B cell (primary cell): ENCODE measurements at regions not wholly inside any gene's neighbourhood (a gene's known extent, or its start where the extent isn't known, plus 50 kb on each side); places are given as distances from the start of the nearest gene placed in this dataset.
"Not testable (repeated sequence)": the region's sequence is repeated elsewhere in the genome, so short reads cannot be mapped to it uniquely, and the experiment has no call there.

Experiments
- ATAC-seq: fragments of 200-7000 bp; cut with Tn5 transposase; one replicate; pipeline ENCODE4 v1.10.0; 2021; ENCODE audit warnings: low read depth, mild to moderate bottlenecking, moderate number of reproducible peaks, moderate library complexity
- CTCF ChIA-PET: fragments of 350-600 bp; sonication (Branson Sonifier 250); formaldehyde crosslinking; loops from one replicate; lab custom pipeline; 2021; ENCODE audit warnings: antibody characterized with exemption, inconsistent platforms; lab: Charles Lee
- POLR2A ChIA-PET: fragments of 350-600 bp; sonication (Branson Sonifier 250); formaldehyde crosslinking; loops from one replicate; lab custom pipeline; 2021; ENCODE audit warnings: antibody characterized with exemption; lab: Charles Lee
- DNase-seq: peaks from one replicate; pipeline ENCODE4 v3.0.0; 2013
- H2AFZ ChIP-seq: 2 replicates; pipeline ENCODE4 v1.6.1; 2012; ENCODE audit warnings: mild to moderate bottlenecking, low read depth, low read length; ENCODE audit not compliant: insufficient read depth, poor library complexity, severe bottlenecking
- H3K27ac ChIP-seq, 2 donors: 1 replicate in 1 of 2; 2 replicates in 1 of 2; pipeline ENCODE4 v1.5.1; 2012 to 2013; ENCODE audit warnings: low read length in 2 of 2, mild to moderate bottlenecking in 2 of 2, moderate library complexity in 1 of 2
- H3K27me3 ChIP-seq, 4 experiments: fragments of 200-600 bp in 1 of 4; sonication (generic) in 1 of 4; replicated peaks in 1 of 4; 1 replicate in 2 of 4; 2 replicates in 2 of 4; pipeline versions ENCODE4 v1.6.1 to v1.7.0; 2013 to 2016; ENCODE audit warnings: low read length in 3 of 4, mild to moderate bottlenecking in 2 of 4, mixed read lengths in 1 of 4, moderate library complexity in 1 of 4; ENCODE audit not compliant: insufficient read depth in 4 of 4, control insufficient read depth in 3 of 4; ENCODE audit errors: control extremely low read depth in 1 of 4
- H3K36me3 ChIP-seq, 2 experiments: replicated peaks in 1 of 2; 1 replicate in 1 of 2; 2 replicates in 1 of 2; pipeline versions ENCODE4 v1.6.1 to v1.7.1; 2013; ENCODE audit warnings: low read length in 1 of 2; ENCODE audit not compliant: insufficient read depth in 2 of 2, control insufficient read depth in 1 of 2; ENCODE audit errors: control extremely low read depth in 1 of 2, extremely low read depth in 1 of 2
- H3K4me1 ChIP-seq, 2 donors: fragments of 200-600 bp in 1 of 2; sonication (generic) in 1 of 2; 1 replicate in 1 of 2; 2 replicates in 1 of 2; pipeline versions ENCODE4 v1.5.1 to v1.6.1; 2013 to 2017; ENCODE audit warnings: low read length in 2 of 2; ENCODE audit not compliant: control insufficient read depth in 2 of 2, insufficient read depth in 2 of 2
- H3K4me2 ChIP-seq: replicated peaks from 2 replicates; pipeline ENCODE3; 2012; ENCODE audit warnings: mild to moderate bottlenecking, low read depth, low read length; ENCODE audit not compliant: poor library complexity, severe bottlenecking
- H3K4me3 ChIP-seq, 5 experiments: fragments of 200-600 bp in 1 of 5; sonication (generic) in 1 of 5; 1 replicate in 3 of 5; 2 replicates in 2 of 5; pipeline versions ENCODE4 v1.5.1 to v1.7.0; 2011 to 2016; ENCODE audit warnings: low read length in 4 of 5, mild to moderate bottlenecking in 4 of 5, low read depth in 2 of 5, control low read depth in 1 of 5, moderate library complexity in 1 of 5; ENCODE audit not compliant: insufficient read depth in 1 of 5; ENCODE audit errors: control extremely low read depth in 1 of 5, extremely low read depth in 1 of 5
- H3K79me2 ChIP-seq: fragments of 200-600 bp; sonication (generic); one replicate; pipeline ENCODE4 v1.6.0; 2016; ENCODE audit warnings: low read length; ENCODE audit not compliant: control insufficient read depth, insufficient read depth
- H3K9ac ChIP-seq: fragments of 200-600 bp; sonication (generic); 2 replicates; pipeline ENCODE4 v1.6.1; 2017; ENCODE audit warnings: mild to moderate bottlenecking, low read length, moderate library complexity
- H3K9me3 ChIP-seq, 3 donors: one replicate each; pipeline versions ENCODE4 v1.6.1 to v1.7.1; 2013; ENCODE audit warnings: low read length in 2 of 3; ENCODE audit not compliant: control insufficient read depth in 2 of 3, insufficient read depth in 1 of 3; ENCODE audit errors: control extremely low read depth in 1 of 3
- H4K20me1 ChIP-seq: 2 replicates; pipeline ENCODE4 v1.6.0; 2012; ENCODE audit warnings: mild to moderate bottlenecking, low read length; ENCODE audit not compliant: insufficient read depth, control insufficient read depth, poor library complexity, severe bottlenecking
- H3K27ac Mint-ChIP-seq: one replicate; pipeline ENCODE4 v1.8.0; 2021; ENCODE audit warnings: mixed read lengths
- H3K27me3 Mint-ChIP-seq: one replicate; pipeline ENCODE4 v1.8.0; 2021; ENCODE audit warnings: mixed read lengths
- H3K4me1 Mint-ChIP-seq: one replicate; pipeline ENCODE4 v1.8.0; 2021; ENCODE audit warnings: mixed read lengths
- H3K4me3 Mint-ChIP-seq: one replicate; pipeline ENCODE4 v1.8.0; 2021; ENCODE audit warnings: mixed read lengths
- H3K9me3 Mint-ChIP-seq: one replicate; pipeline ENCODE4 v1.8.0; 2022; ENCODE audit warnings: mixed read lengths; ENCODE audit not compliant: insufficient read depth
- CTCF ChIP-seq: fragments of 200-600 bp; IDR thresholded peaks from one replicate; pipeline ENCODE4 v1.8.0; 2022; ENCODE audit warnings: antibody characterized with exemption, mild to moderate bottlenecking
- EZH2 ChIP-seq: IDR thresholded peaks from 2 replicates; pipeline ENCODE4 v1.6.1; 2012; ENCODE audit warnings: borderline replicate concordance, low read depth, mild to moderate bottlenecking, moderate library complexity, low read length; ENCODE audit not compliant: insufficient read depth, poor library complexity, severe bottlenecking
- WGBS: methylation state at CpG from one replicate; pipeline ENCODE4 v1.1.5; 2013; ENCODE audit warnings: missing lambda C conversion rate; ENCODE audit not compliant: insufficient coverage; 5-methylcytosine and 5-hydroxymethylcytosine counted together
- intact Hi-C: fragments of 100-400 bp; cut with micrococcal nuclease; formaldehyde crosslinking; loops from one replicate; pipeline ENCODE4 v1.10.0; 2022

GRCh38 chr5:18662231-18662630 lies 1028.0 kb downstream of the TAF11L14 start:
- no peaks in the 10 kb centered on the region for H3K9me3 Mint-ChIP-seq
- Histone ChIP-seq H3K27ac (no peak overlapping the region), H3K4me2 (no peak overlapping the region), H3K9ac (no peak overlapping the region), H3K4me3 (no peak overlapping the region), H4K20me1 (no peaks in the 10 kb centered on the region), H2AFZ (no peak overlapping the region), H3K27me3 (no peaks in the 10 kb centered on the region), H3K79me2 (no peaks in the 10 kb centered on the region), H3K36me3 (no peaks in the 10 kb centered on the region), H3K4me1 (no peaks in the 10 kb centered on the region), H3K9me3 (no peaks in the 10 kb centered on the region)
- intact Hi-C loops = no loop called here
- no peak overlapping the region for H3K27ac Mint-ChIP-seq
- TF ChIP-seq CTCF = no peak
- TF ChIP-seq EZH2 = no peak
- no peak overlapping the region for H3K4me3 Mint-ChIP-seq
- DNase-seq (no peak), ATAC-seq (no peak)
- 88% methylated on average over 1 of the region's 2 CpGs for WGBS
- no peaks in the 10 kb centered on the region for H3K27me3 Mint-ChIP-seq
- POLR2A ChIA-PET = no interaction called here
- H3K4me1 Mint-ChIP-seq = no peaks in the 10 kb centered on the region
- CTCF ChIA-PET = no interaction called here

DNA sequence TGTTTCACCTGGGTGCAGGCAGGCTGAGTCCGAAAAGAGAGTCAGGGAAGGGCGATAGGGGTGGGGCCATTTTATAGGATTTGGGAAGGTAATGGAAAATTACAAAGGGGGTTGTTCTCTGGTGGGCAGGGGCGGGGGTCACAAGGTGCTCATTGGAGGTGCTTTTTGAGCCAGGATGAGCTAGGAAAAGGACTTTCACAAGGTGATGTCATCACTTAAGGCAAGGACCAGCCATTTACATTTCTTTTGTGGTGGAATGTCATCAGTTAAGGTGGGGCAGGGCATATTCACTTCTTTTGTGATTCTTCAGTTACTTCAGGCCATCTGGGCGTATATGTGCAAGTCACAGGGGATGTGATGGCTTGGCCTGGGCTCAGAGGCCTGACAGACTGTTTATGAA lies 1040.0 kb downstream of the TAF11L14 start:
- H3K27ac ChIP-seq, H3K4me3 ChIP-seq, H3K36me3 ChIP-seq, H3K9ac ChIP-seq, H3K9me3 ChIP-seq, H3K4me3 Mint-ChIP-seq, ATAC-seq, H3K9me3 Mint-ChIP-seq, H3K27me3 Mint-ChIP-seq, H2AFZ ChIP-seq, H3K4me1 Mint-ChIP-seq, H3K27ac Mint-ChIP-seq, DNase-seq, H3K4me2 ChIP-seq, H3K79me2 ChIP-seq, POLR2A ChIA-PET, CTCF ChIA-PET, H3K4me1 ChIP-seq, intact Hi-C loops, H3K27me3 ChIP-seq, H4K20me1 ChIP-seq: not testable (repeated sequence)
- 83% methylated on average over 3 of the region's 4 CpGs for WGBS
